ENCODE measurements at regions not wholly inside any gene's neighbourhood (a gene's known extent, or its start where the extent isn't known, plus 50 kb on each side); places are given as distances from the start of the nearest gene placed in this dataset.

GRCh38 chr12:132392389-132393244 is 63.2 kb upstream of the GALNT9 start:
- TF ChIP-seq CTCF (IDR thresholded peaks at IDR 0.05) (no peak), POLR2A (IDR thresholded peaks at IDR 0.05) (no peak), EP300 (IDR thresholded peaks at IDR 0.05) (no peak), POLR2AphosphoS5 (IDR thresholded peaks at IDR 0.05) (no peak)
